T-cell (primary cell): ENCODE measurements at regions not wholly inside any gene's neighbourhood (a gene's known extent, or its start where the extent isn't known, plus 50 kb on each side); places are given as distances from the start of the nearest gene placed in this dataset.

Experiments
- ATAC-seq, 4 experiments: fragments of 200-7000 bp in 3 of 4; fragments of 150-1000 bp in 1 of 4; cut with Tn5 transposase; replicated peaks in 1 of 4; 1 replicate in 3 of 4; 2 replicates in 1 of 4; pipeline ENCODE4 v1.10.0; 2021; ENCODE audit warnings: moderate library complexity in 3 of 4, mild to moderate bottlenecking in 2 of 4, moderate number of reproducible peaks in 1 of 4
- CTCF ChIA-PET, 2 donors: fragments of 300-600 bp; sonication (Branson Sonifier 250); formaldehyde crosslinking; loops; one replicate each; lab custom pipeline; 2022; ENCODE audit warnings: antibody characterized with exemption in 2 of 2; lab: Charles Lee
- POLR2A ChIA-PET, 2 donors: fragments of 300-600 bp; sonication (Branson Sonifier 250); formaldehyde crosslinking; loops; one replicate each; lab custom pipeline; 2022; ENCODE audit warnings: antibody characterized with exemption in 2 of 2; lab: Charles Lee
- DNase-seq, 35 experiments: peaks; one replicate each; pipeline versions ENCODE4 v3.0.0 to v3.0.0-alpha.2; 2013 to 2023
- H3K27ac ChIP-seq: one replicate; pipeline ENCODE4 v1.5.1; 2013; ENCODE audit warnings: low read length
- H3K27me3 ChIP-seq, 2 experiments: replicated peaks in 1 of 2; 1 replicate in 1 of 2; 2 replicates in 1 of 2; pipeline versions ENCODE4 v1.6.1 to v1.7.0; 2013; ENCODE audit warnings: low read length in 1 of 2, mixed read lengths in 1 of 2; ENCODE audit not compliant: control insufficient read depth in 2 of 2, insufficient read depth in 2 of 2; ENCODE audit errors: extremely low read depth in 1 of 2
- H3K36me3 ChIP-seq, 2 donors: 1 replicate in 1 of 2; 2 replicates in 1 of 2; pipeline versions ENCODE4 v1.6.1 to v1.7.0; 2013; ENCODE audit warnings: low read length in 1 of 2; ENCODE audit not compliant: control insufficient read depth in 2 of 2, insufficient read depth in 1 of 2; ENCODE audit errors: extremely low read depth in 1 of 2
- H3K4me1 ChIP-seq, 2 experiments: 1 replicate in 1 of 2; 2 replicates in 1 of 2; pipeline versions ENCODE4 v1.6.1 to v1.7.0; 2013; ENCODE audit warnings: low read length in 2 of 2, mixed read lengths in 1 of 2; ENCODE audit not compliant: insufficient read depth in 2 of 2, control insufficient read depth in 1 of 2; ENCODE audit errors: extremely low read depth in 1 of 2
- H3K4me3 ChIP-seq, 2 donors: 1 replicate in 1 of 2; 2 replicates in 1 of 2; pipeline versions ENCODE4 v1.5.1 to v1.7.0; 2013; ENCODE audit warnings: mild to moderate bottlenecking in 2 of 2, low read length in 1 of 2, moderate library complexity in 1 of 2; ENCODE audit not compliant: control insufficient read depth in 1 of 2; ENCODE audit errors: extremely low read depth in 1 of 2
- H3K9me3 ChIP-seq: 2 replicates; pipeline ENCODE4 v1.7.0; 2013
- H3K27ac Mint-ChIP-seq, 2 donors: one replicate each; pipeline ENCODE4 v1.8.0; 2020 to 2021; ENCODE audit warnings: mild to moderate bottlenecking in 2 of 2, mixed read lengths in 2 of 2
- H3K27me3 Mint-ChIP-seq, 2 donors: one replicate each; pipeline ENCODE4 v1.8.0; 2021 to 2022; ENCODE audit warnings: mixed read lengths in 2 of 2
- H3K36me3 Mint-ChIP-seq: one replicate; pipeline ENCODE4 v1.8.0; 2021; ENCODE audit warnings: mixed read lengths
- H3K4me1 Mint-ChIP-seq, 3 donors: one replicate each; pipeline ENCODE4 v1.8.0; 2020 to 2022; ENCODE audit warnings: mixed read lengths in 3 of 3, mild to moderate bottlenecking in 1 of 3
- H3K4me3 Mint-ChIP-seq, 3 donors: one replicate each; pipeline ENCODE4 v1.8.0; 2020 to 2022; ENCODE audit warnings: mild to moderate bottlenecking in 3 of 3, mixed read lengths in 3 of 3, moderate library complexity in 3 of 3
- H3K9me3 Mint-ChIP-seq, 3 donors: one replicate each; pipeline ENCODE4 v1.8.0; 2020 to 2022; ENCODE audit warnings: mixed read lengths in 3 of 3
- WGBS: methylation state at CpG from one replicate; pipeline ENCODE4 v1.1.5; 2013; ENCODE audit warnings: missing lambda C conversion rate; ENCODE audit not compliant: insufficient coverage; 5-methylcytosine and 5-hydroxymethylcytosine counted together

- Mint-ChIP-seq H3K27me3 (no peaks in the 10 kb centered on the region), H3K4me1 (no peaks in the 10 kb centered on the region), H3K9me3 (peaks cover 0 to 5% (median 4%) of the 10 kb centered on the region in 3 donors), H3K36me3 (no peaks in the 10 kb centered on the region), H3K4me3 (no peak overlapping the region), H3K27ac (no peak overlapping the region)
- CTCF ChIA-PET, result no interaction called here
- DNase-seq (no peak), ATAC-seq (no peak)
- POLR2A ChIA-PET, result no interaction called here
- Histone ChIP-seq H3K27ac (no peak overlapping the region), H3K9me3 (no peaks in the 10 kb centered on the region), H3K4me3 (no peak overlapping the region), H3K27me3 (no peaks in the 10 kb centered on the region), H3K36me3 (no peaks in the 10 kb centered on the region), H3K4me1 (no peaks in the 10 kb centered on the region)
- WGBS, result no CpG with 5 or more reads among the region's 2 CpGs
Observed at GRCh38 chr2:162928356-162928755, 89.8 kb upstream of the KCNH7 start.

DNA sequence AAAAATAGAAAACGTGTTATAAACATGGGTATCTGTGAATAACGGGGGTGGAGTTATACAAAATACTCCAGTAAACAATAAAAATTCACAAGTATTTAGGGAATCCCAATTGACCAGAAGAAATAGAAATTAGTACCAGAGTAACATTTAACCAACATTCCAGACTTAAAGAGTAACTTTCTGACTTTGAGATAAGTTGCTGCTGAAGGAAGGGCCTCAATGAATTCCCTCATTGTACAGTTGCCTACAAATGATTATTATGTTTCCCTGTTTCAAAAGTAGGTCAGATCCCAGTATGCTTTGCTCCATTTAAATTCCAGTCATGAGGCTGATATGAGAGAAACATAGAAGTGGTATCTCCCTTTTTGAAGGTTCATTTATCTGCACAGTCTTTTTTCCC lies 88.3 kb upstream of the KCNH7 start:
- no peak for DNase-seq
- no peaks in the 10 kb centered on the region for H3K4me1 ChIP-seq
- no peaks in the 10 kb centered on the region for H3K27me3 ChIP-seq
- Mint-ChIP-seq H3K4me1 (no peaks in the 10 kb centered on the region), H3K36me3 (no peaks in the 10 kb centered on the region), H3K9me3 (peaks cover 0 to 8% (median 5%) of the 10 kb centered on the region in 3 donors), H3K4me3 (no peak overlapping the region), H3K27me3 (no peaks in the 10 kb centered on the region), H3K27ac (no peak overlapping the region)
- no peaks in the 10 kb centered on the region for H3K36me3 ChIP-seq
- no peak for ATAC-seq
- no peak overlapping the region for H3K4me3 ChIP-seq
- POLR2A ChIA-PET, result no interaction called here
- CTCF ChIA-PET, result no interaction called here
- no CpG with 5 or more reads among the region's 2 CpGs for WGBS
- no peak overlapping the region for H3K27ac ChIP-seq
- H3K9me3 ChIP-seq, result no peaks in the 10 kb centered on the region

GRCh38 chr2:162926501-162926900 lies 87.9 kb upstream of the KCNH7 start:
- Histone ChIP-seq H3K27me3 (no peaks in the 10 kb centered on the region), H3K27ac (no peak overlapping the region), H3K9me3 (no peaks in the 10 kb centered on the region), H3K36me3 (no peaks in the 10 kb centered on the region), H3K4me1 (no peaks in the 10 kb centered on the region), H3K4me3 (no peak overlapping the region)
- Mint-ChIP-seq H3K9me3 (peaks cover 0 to 8% (median 5%) of the 10 kb centered on the region in 3 donors), H3K4me1 (no peaks in the 10 kb centered on the region), H3K4me3 (no peak overlapping the region), H3K36me3 (no peaks in the 10 kb centered on the region), H3K27ac (no peak overlapping the region), H3K27me3 (no peaks in the 10 kb centered on the region)
- ATAC-seq, result no peak
- CTCF ChIA-PET, result no interaction called here
- POLR2A ChIA-PET, result no interaction called here
- no peak for DNase-seq
- WGBS, result 63% methylated on average over 1 of the region's 2 CpGs

DNA sequence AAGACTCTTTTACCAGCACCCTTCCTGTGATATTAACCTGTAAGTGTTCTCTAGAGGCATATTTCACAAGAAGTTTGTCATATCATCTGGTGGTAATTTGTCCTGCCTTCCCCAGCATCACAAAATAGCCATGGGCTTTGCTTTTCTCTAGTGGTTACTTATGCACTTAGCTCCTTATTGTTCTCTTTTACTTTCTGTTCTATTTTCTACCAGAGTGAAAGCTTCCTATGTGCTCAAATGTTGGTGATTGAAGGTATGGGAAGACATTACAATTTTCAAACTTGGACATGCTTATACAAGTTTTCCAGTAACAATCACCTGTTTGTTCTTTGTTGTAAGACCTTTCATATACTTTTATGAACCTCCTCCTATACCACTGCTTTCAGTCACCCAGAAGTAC lies 87.0 kb upstream of the KCNH7 start:
- CTCF ChIA-PET, result no interaction called here
- no peaks in the 10 kb centered on the region for H3K27me3 Mint-ChIP-seq
- no peaks in the 10 kb centered on the region for H3K4me1 ChIP-seq
- H3K4me3 ChIP-seq, result no peak overlapping the region
- no peaks in the 10 kb centered on the region for H3K9me3 ChIP-seq
- H3K27me3 ChIP-seq, result no peaks in the 10 kb centered on the region
- H3K27ac Mint-ChIP-seq, result no peak overlapping the region
- no peaks in the 10 kb centered on the region for H3K36me3 Mint-ChIP-seq
- peaks cover 0 to 8% (median 5%) of the 10 kb centered on the region in 3 donors for H3K9me3 Mint-ChIP-seq
- DNase-seq (no peak), ATAC-seq (no peak)
- no peak overlapping the region for H3K27ac ChIP-seq
- POLR2A ChIA-PET, result no interaction called here
- no peaks in the 10 kb centered on the region for H3K36me3 ChIP-seq
- H3K4me1 Mint-ChIP-seq, result no peaks in the 10 kb centered on the region
- H3K4me3 Mint-ChIP-seq, result no peak overlapping the region

GRCh38 chr2:162919111-162919510 lies 80.5 kb upstream of the KCNH7 start:
- WGBS, result no CpG with 5 or more reads among the region's 1 CpG
- Histone ChIP-seq H3K27me3 (no peaks in the 10 kb centered on the region), H3K27ac (no peak overlapping the region), H3K4me3 (no peak overlapping the region), H3K9me3 (no peaks in the 10 kb centered on the region), H3K4me1 (no peaks in the 10 kb centered on the region), H3K36me3 (no peaks in the 10 kb centered on the region)
- H3K9me3 Mint-ChIP-seq, result peaks cover 5 to 17% (median 6%) of the 10 kb centered on the region in 3 donors
- POLR2A ChIA-PET, result no interaction called here
- DNase-seq (no peak), ATAC-seq (no peak)
- no peaks in the 10 kb centered on the region for H3K4me1 Mint-ChIP-seq
- H3K27me3 Mint-ChIP-seq, result no peaks in the 10 kb centered on the region
- CTCF ChIA-PET, result no interaction called here
- H3K27ac Mint-ChIP-seq, result no peak overlapping the region
- H3K36me3 Mint-ChIP-seq, result no peaks in the 10 kb centered on the region
- H3K4me3 Mint-ChIP-seq, result no peak overlapping the region

DNA sequence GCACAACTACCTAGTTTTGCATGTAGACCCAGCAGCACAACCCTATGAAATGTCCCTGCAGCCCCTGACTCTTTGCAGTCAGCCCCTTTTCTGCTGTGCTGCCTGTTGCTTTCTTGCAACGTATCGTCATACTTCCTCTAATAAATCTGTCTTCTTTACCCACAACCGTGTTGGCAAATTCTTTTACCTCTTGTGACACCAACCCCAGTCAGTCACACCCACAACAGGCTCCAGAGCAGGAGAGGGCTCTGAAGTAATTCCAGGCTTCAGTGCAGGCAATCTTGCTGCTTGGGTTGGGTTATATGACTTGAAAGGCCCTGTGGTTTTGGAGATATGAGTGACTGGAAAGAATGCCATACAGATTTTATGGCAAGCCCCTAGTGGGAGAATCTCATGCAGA lies 79.1 kb upstream of the KCNH7 start:
- H3K4me1 Mint-ChIP-seq, result no peaks in the 10 kb centered on the region
- DNase-seq, result no peak
- WGBS, result 10% methylated on average over 3 of the region's 3 CpGs
- Histone ChIP-seq H3K27me3 (no peaks in the 10 kb centered on the region), H3K27ac (no peak overlapping the region), H3K4me3 (no peak overlapping the region), H3K4me1 (no peaks in the 10 kb centered on the region), H3K9me3 (no peaks in the 10 kb centered on the region), H3K36me3 (no peaks in the 10 kb centered on the region)
- no peak overlapping the region for H3K27ac Mint-ChIP-seq
- H3K36me3 Mint-ChIP-seq, result no peaks in the 10 kb centered on the region
- H3K27me3 Mint-ChIP-seq, result no peaks in the 10 kb centered on the region
- no peak overlapping the region for H3K4me3 Mint-ChIP-seq
- ChIA-PET CTCF (no interaction called here), POLR2A (no interaction called here)
- ATAC-seq, result no peak
- H3K9me3 Mint-ChIP-seq, result peaks cover 6 to 13% (median 8%) of the 10 kb centered on the region in 3 donors

DNA sequence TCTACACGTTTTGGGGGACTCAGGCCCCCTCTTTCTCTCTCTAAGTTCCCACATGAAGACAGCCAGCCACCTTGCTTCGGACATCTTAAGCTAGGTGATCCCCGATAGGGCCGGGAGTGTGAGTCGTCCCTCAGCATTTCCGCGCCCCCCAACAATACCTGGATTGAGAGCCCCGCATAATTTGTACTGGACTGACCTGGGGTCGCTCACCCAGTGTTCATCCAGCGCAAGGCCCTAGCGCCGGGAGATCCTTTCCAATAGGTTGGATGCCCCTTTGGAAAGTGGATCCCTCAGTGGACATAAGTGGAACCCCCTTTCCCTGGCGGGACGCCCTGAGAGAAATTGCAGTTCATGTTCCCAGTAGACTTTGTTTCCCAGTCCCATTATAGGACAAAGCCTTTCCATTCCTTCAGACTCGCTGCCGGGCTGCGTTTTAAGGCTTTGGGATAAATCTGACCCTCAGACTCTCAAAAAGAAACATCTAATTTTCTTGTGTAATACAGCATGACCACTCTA lies 77.8 kb upstream of the KCNH7 start:
- Histone ChIP-seq H3K27me3 (no peaks in the 10 kb centered on the region), H3K9me3 (no peaks in the 10 kb centered on the region), H3K36me3 (no peaks in the 10 kb centered on the region), H3K4me3 (no peak overlapping the region), H3K27ac (no peak overlapping the region), H3K4me1 (no peaks in the 10 kb centered on the region)
- ATAC-seq, result no peak
- DNase-seq, result no peak
- Mint-ChIP-seq H3K9me3 (peaks cover 6 to 16% (median 8%) of the 10 kb centered on the region in 3 donors), H3K4me1 (no peaks in the 10 kb centered on the region), H3K36me3 (no peaks in the 10 kb centered on the region), H3K27ac (no peak overlapping the region), H3K27me3 (no peaks in the 10 kb centered on the region), H3K4me3 (no peak overlapping the region)
- CTCF ChIA-PET, result no interaction called here
- POLR2A ChIA-PET, result no interaction called here
- WGBS, result 89% methylated on average over 15 of the region's 17 CpGs
